DMS114 treated with DMSO at 0.1 percent for 48 hours (cell line): ENCODE measurements at regions not wholly inside any gene's neighbourhood (a gene's known extent, or its start where the extent isn't known, plus 50 kb on each side); places are given as distances from the start of the nearest gene placed in this dataset.

ENCODE experiments used
- DNase-seq: peaks from one replicate; lab custom pipeline; 2025; ENCODE audit not compliant: unreplicated experiment; lab: John Stamatoyannopoulos, UW

GRCh38 chr10:131785121-131785460 lies 115.7 kb upstream of the PPP2R2D start:
- DNase-seq = no peak

- DNase-seq = peak; percentile 14
Observed at GRCh38 chr10:131786756-131787605, 113.8 kb upstream of the PPP2R2D start.

GRCh38 chr10:131787961-131788360 lies 112.8 kb upstream of the PPP2R2D start:
- DNase-seq = no peak

GRCh38 chr10:131788386-131788785 lies 112.4 kb upstream of the PPP2R2D start:
- DNase-seq = no peak

GRCh38 chr10:131789516-131789915 lies 111.3 kb upstream of the PPP2R2D start:
- no peak for DNase-seq

GRCh38 chr10:131790021-131790420 lies 110.8 kb upstream of the PPP2R2D start:
- peak; percentile 3 for DNase-seq

GRCh38 chr10:131792011-131792651 lies 108.7 kb upstream of the PPP2R2D start:
- no peak for DNase-seq

- no peak for DNase-seq
Observed at GRCh38 chr10:131792809-131793208, 108.0 kb upstream of the PPP2R2D start.

- DNase-seq = no peak
Observed at GRCh38 chr10:131795761-131796160, 105.0 kb upstream of the PPP2R2D start.

- no peak for DNase-seq
Observed at GRCh38 chr10:131797626-131798025, 103.2 kb upstream of the PPP2R2D start.

GRCh38 chr10:131799429-131799828 lies 101.4 kb upstream of the PPP2R2D start:
- DNase-seq = no peak

GRCh38 chr10:131802156-131802915 lies 98.5 kb upstream of the PPP2R2D start:
- DNase-seq = no peak

GRCh38 chr10:131802996-131803395 lies 97.8 kb upstream of the PPP2R2D start:
- no peak for DNase-seq

- DNase-seq = no peak
Observed at GRCh38 chr10:131803860-131804425, 96.9 kb upstream of the PPP2R2D start.

GRCh38 chr10:131804551-131805295 lies 96.1 kb upstream of the PPP2R2D start:
- DNase-seq = no peak

- DNase-seq = no peak
Observed at GRCh38 chr10:131805696-131806095, 95.1 kb upstream of the PPP2R2D start.

- no peak for DNase-seq
Observed at GRCh38 chr10:131806146-131806545, 94.7 kb upstream of the PPP2R2D start.

GRCh38 chr10:131806646-131807317 lies 94.0 kb upstream of the PPP2R2D start:
- no peak for DNase-seq

- DNase-seq = no peak
Observed at GRCh38 chr10:131808370-131808930, 92.4 kb upstream of the PPP2R2D start.
